SJCRH30 (cell line): ENCODE measurements at regions not wholly inside any gene's neighbourhood (a gene's known extent, or its start where the extent isn't known, plus 50 kb on each side); places are given as distances from the start of the nearest gene placed in this dataset.

Experiments used
- DNase-seq, 2 experiments: peaks; one replicate each; pipeline ENCODE4 v3.0.0-alpha.2; 2015 to 2020
- H3K27ac ChIP-seq: fragments of 250-450 bp; sonication (Bioruptor Pico); 2 replicates; pipeline ENCODE4 v1.5.1; 2020; ENCODE audit warnings: mild to moderate bottlenecking, moderate library complexity
- H3K27me3 ChIP-seq: fragments of 250-450 bp; sonication (Bioruptor Pico); 2 replicates; pipeline ENCODE4 v1.5.1; 2020; ENCODE audit warnings: mild to moderate bottlenecking, moderate library complexity
- H3K36me3 ChIP-seq: fragments of 250-450 bp; sonication (Bioruptor Pico); 2 replicates; pipeline ENCODE4 v1.5.1; 2020; ENCODE audit warnings: mild to moderate bottlenecking, moderate library complexity
- H3K4me1 ChIP-seq: fragments of 250-450 bp; sonication (Bioruptor Pico); 2 replicates; pipeline ENCODE4 v1.5.1; 2020; ENCODE audit warnings: mild to moderate bottlenecking, moderate library complexity
- H3K4me3 ChIP-seq: fragments of 250-450 bp; sonication (Bioruptor Pico); 2 replicates; pipeline ENCODE4 v1.5.1; 2020; ENCODE audit warnings: mild to moderate bottlenecking, moderate library complexity
- H3K9me3 ChIP-seq: fragments of 250-450 bp; sonication (Bioruptor Pico); replicated peaks from 2 replicates; pipeline ENCODE4 v1.5.1; 2020; ENCODE audit warnings: mild to moderate bottlenecking, moderate library complexity

DNA sequence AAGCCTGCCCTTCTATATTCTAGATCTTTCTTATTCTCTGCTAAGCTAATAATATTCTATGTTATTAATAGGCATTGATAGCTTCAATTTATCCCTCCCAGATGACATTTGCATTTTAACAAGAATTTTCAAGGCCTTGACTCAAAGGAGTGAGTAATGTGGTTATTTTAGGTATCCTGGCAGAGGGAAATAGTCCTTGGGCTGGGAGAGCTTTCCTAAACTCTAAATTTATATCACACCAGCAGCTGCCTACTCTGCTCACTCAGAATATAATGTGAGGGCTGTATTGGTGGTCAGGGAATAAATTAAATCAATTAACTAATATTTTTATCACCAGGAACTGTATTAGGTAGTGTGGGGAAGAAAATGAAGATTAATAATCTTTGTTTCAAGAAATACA is 74.8 kb upstream of the ADAM23 start:
- Histone ChIP-seq H3K4me1 (no peaks in the 10 kb centered on the region), H3K36me3 (no peaks in the 10 kb centered on the region), H3K4me3 (no peak overlapping the region), H3K27me3 (no peaks in the 10 kb centered on the region), H3K27ac (no peak overlapping the region), H3K9me3 (no peaks in the 10 kb centered on the region)
- no peak for DNase-seq

DNA sequence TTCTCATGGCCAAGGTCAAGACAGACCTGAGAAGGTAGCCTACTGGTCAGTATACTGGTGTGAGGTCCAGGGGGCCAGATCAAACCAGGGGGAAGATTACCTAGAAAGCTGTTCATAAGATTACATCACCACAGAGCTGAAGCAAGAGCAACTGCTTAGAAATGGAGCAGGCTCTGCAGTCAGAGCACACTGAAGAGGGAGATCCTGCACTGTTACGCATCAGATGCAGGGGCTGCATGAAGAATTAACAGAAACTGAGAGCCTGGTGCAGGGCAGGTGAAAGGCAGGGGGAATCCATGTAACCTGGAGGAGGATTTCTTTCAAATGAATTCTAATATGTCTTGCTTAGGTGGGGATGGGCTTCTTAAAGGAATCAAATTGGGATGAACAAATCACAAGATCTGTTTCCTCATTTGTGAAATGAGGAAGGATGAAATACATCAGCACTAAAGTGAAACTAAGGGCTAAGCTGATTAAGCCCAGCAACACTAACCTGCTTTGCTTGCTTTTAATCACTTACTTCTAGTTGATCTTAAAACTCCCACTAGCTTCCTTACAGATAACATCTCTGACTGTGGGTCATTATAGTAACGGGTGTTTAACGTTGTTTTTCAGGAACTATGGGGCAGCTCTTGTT is 74.3 kb upstream of the ADAM23 start:
- Histone ChIP-seq H3K27ac (no peak overlapping the region), H3K4me1 (no peaks in the 10 kb centered on the region), H3K27me3 (no peaks in the 10 kb centered on the region), H3K9me3 (no peaks in the 10 kb centered on the region), H3K4me3 (no peak overlapping the region), H3K36me3 (no peaks in the 10 kb centered on the region)
- DNase-seq: no peak

DNA sequence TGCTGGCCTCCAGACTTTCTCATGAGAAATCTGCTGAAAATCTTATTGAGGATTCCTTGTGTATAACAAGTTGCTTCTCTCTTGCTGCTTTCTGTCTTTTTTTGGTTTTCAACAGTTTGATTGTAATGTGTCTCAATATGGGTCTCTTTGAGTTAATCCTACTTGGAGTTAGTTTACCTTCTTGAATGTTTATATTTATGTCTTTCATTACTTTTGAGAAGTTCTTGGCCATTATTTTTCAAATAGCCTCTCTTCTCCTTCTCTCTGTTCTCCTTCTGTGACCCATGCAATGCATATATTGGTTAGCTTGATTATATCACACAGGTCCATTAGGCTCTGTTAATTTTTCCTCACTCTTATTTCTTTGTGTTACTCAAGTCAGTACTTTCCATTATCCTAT is 67.4 kb upstream of the ADAM23 start:
- H3K4me1 ChIP-seq: peaks cover 22% of the 10 kb centered on the region
- no peaks in the 10 kb centered on the region; the same call in 1 of the 2 replicates for H3K9me3 ChIP-seq
- no peak for DNase-seq
- H3K27me3 ChIP-seq: no peaks in the 10 kb centered on the region
- no peak overlapping the region for H3K27ac ChIP-seq
- H3K36me3 ChIP-seq: no peaks in the 10 kb centered on the region
- no peak overlapping the region for H3K4me3 ChIP-seq

DNA sequence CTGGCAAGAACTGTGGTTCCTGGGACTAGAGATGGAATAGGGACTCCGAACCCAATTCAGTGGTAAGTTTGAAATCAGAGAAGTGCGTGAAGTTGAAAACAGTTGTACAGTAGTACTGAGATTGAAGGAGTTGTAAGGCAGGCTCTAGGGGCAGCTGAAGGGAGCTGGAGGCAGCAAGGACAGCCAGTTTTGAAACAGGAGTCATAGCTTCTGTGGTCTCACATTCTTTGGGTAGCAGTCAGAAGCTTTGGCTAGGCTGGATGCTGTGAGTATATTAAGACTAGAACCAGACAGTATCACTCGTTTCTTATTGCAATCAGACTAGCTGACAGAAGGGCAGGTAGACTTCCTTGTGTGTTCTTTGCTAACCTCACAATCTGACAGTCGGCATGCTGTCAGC is 64.5 kb upstream of the ADAM23 start:
- H3K36me3 ChIP-seq: no peaks in the 10 kb centered on the region
- H3K27ac ChIP-seq: peak overlapping the region; percentile 100
- no peaks in the 10 kb centered on the region for H3K27me3 ChIP-seq
- peaks cover 2% of the 10 kb centered on the region for H3K9me3 ChIP-seq
- H3K4me1 ChIP-seq: peaks cover 22% of the 10 kb centered on the region
- H3K4me3 ChIP-seq: peak overlapping the region; percentile 44
- peak; percentile 73 to 85 for DNase-seq

DNA sequence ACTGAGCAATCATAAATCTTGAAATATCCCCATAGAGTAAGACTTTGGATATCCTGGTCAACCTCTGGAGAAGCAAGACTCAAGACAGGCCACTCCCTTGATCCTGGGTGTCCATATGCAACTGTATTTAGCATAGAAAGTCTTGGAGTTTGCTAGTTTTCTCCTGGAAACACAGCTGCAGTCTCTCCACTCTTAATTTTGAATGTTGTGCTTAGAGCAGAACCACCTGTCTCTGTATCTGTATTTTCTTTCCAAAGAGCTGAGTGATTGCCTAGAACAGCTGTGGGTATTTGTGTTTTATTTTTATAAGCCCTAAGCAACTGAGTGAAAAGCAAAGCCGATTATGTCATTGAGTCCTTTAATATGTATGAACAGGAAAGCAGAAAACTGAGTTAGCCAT is 64.1 kb upstream of the ADAM23 start:
- Histone ChIP-seq H3K36me3 (no peaks in the 10 kb centered on the region), H3K27me3 (no peaks in the 10 kb centered on the region), H3K4me3 (peak overlapping the region; percentile 44), H3K27ac (peak overlapping the region; percentile 100), H3K9me3 (peaks cover 3% of the 10 kb centered on the region), H3K4me1 (peaks cover 22% of the 10 kb centered on the region)
- peak; percentile 60 to 93 for DNase-seq

DNA sequence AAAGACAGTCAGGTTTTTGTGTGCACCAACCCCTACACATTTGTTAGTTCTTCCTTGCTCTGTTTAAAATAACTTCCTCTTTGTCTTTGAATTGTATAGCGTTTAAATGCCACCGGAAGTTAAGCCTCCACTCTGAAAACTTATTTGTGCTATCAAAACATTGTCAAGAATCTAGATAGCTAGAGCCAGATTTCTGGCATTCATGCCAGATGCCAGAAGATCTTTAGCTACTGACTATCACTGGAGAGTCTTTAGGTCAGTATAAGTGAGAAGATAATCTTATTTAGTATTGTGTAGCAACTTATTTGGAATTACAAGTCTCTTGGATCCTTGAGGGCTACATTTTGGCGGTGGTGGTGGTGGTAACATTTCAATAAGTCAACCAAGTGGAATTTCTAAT is 63.4 kb upstream of the ADAM23 start:
- Histone ChIP-seq H3K36me3 (no peaks in the 10 kb centered on the region), H3K4me1 (peaks cover 22% of the 10 kb centered on the region), H3K9me3 (peaks cover 3% of the 10 kb centered on the region), H3K27me3 (no peaks in the 10 kb centered on the region), H3K27ac (peak overlapping the region; percentile 100), H3K4me3 (peak overlapping the region; percentile 44)
- no peak for DNase-seq

DNA sequence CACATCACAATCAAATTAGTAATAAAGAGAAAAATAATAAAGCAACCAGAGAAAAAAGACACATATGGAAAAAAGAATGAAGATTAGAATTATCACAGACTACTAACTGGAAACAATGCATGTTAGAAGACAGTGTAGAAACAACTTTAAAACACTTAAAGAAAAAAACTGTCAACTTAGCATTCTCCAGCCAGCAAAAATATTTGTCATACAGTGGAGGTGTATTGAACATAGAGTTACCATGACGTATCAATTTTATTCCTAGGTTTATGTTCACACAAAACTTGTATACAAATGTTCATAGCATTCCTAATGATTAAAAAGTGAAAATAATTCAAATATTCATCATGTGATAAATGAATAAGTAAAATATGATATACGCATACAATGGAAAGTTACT is 61.5 kb upstream of the ADAM23 start:
- H3K4me1 ChIP-seq: peaks cover 22% of the 10 kb centered on the region
- H3K4me3 ChIP-seq: no peak overlapping the region
- peaks cover 3% of the 10 kb centered on the region for H3K9me3 ChIP-seq
- no peak overlapping the region for H3K27ac ChIP-seq
- DNase-seq: no peak
- H3K27me3 ChIP-seq: no peaks in the 10 kb centered on the region
- no peaks in the 10 kb centered on the region for H3K36me3 ChIP-seq

DNA sequence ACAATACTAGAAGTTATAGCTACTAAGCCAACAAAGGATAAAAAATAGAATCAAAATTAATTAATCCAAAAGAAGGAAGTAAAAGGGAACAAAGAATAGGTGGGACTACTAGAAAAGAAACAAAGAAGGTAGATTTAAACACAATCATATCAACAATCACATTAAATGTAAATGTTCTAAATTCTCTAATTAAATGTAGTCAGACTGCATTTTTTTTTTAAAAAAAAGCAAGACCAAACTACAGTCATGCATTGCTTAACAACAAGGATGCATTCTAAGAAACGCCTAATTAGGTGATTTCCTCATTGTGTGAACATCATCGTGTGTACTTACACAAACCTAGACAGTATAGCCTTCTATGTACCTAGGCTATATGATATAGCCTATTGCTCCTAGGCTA is 59.7 kb upstream of the ADAM23 start:
- DNase-seq: no peak
- Histone ChIP-seq H3K9me3 (peaks cover 3% of the 10 kb centered on the region), H3K27me3 (no peaks in the 10 kb centered on the region), H3K36me3 (no peaks in the 10 kb centered on the region), H3K4me1 (peaks cover 17% of the 10 kb centered on the region), H3K4me3 (no peak overlapping the region), H3K27ac (no peak overlapping the region)

DNA sequence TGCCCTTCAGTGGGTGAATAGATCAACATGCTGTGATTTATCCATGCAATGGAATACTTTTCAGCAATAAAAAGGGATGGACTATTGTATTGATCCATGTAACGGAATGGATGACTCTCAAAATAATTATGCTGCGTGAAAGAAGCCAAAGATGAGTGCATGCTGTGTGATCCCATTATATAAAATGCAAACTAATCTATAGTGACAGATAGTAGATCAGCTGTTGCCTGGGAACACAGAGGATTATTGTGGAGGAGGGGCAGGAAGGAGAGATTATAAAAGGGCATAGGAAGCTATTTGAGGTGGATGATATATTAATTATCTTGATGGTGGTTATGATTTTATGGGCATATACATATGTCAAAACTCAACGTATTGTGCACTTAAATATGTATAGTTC is 55.5 kb upstream of the ADAM23 start:
- Histone ChIP-seq H3K27me3 (no peaks in the 10 kb centered on the region), H3K9me3 (peaks cover 3% of the 10 kb centered on the region; the same call in 1 of the 2 replicates), H3K36me3 (no peaks in the 10 kb centered on the region), H3K27ac (no peak overlapping the region), H3K4me3 (no peak overlapping the region), H3K4me1 (peaks cover 9% of the 10 kb centered on the region)
- DNase-seq: no peak

DNA sequence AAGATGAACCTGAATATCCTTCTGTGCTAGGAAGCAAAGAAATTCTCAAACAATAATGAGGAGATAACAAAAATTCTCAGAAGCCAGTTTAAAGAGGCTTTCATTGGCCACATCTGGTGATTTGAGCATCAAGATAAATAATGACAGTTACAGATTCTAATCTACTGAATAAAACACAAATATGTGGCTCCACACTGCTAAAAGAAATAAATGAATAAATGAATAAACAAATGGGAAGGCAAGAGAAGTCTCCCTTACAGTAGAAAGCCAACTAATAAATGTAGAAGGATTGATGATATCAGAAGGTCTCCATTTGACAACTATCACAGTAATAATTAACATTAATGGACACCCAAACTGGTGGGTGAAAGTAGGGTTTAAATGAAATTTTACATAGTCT is 54.6 kb upstream of the ADAM23 start:
- no peak overlapping the region for H3K27ac ChIP-seq
- no peaks in the 10 kb centered on the region for H3K27me3 ChIP-seq

DNA sequence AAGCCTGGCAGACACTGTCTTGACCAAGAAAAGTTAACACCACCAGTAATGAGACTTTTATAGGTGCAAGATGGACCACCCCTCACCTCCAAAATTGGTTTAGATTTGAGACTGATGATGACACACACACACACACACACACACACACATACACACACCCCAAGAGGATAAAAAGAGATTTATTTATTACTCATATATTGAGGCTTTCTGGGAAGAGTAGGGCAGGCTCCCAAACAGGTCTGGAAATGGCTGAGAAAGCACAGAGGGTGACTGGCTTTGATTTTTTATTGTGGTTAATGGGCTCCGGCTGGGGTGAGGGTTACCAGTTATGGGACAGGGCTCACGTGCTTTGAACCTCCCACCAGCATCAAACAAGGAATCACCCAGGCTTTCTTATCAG is 54.2 kb upstream of the ADAM23 start:
- Histone ChIP-seq H3K4me3 (no peak overlapping the region), H3K36me3 (no peaks in the 10 kb centered on the region)

More for the DNA sequence above, 54.6 kb upstream of the ADAM23 start:
- no peak for DNase-seq
- Histone ChIP-seq H3K36me3 (no peaks in the 10 kb centered on the region), H3K4me3 (no peak overlapping the region), H3K9me3 (peaks cover 2% of the 10 kb centered on the region; the same call in 1 of the 2 replicates), H3K4me1 (peaks cover 9% of the 10 kb centered on the region)

DNA sequence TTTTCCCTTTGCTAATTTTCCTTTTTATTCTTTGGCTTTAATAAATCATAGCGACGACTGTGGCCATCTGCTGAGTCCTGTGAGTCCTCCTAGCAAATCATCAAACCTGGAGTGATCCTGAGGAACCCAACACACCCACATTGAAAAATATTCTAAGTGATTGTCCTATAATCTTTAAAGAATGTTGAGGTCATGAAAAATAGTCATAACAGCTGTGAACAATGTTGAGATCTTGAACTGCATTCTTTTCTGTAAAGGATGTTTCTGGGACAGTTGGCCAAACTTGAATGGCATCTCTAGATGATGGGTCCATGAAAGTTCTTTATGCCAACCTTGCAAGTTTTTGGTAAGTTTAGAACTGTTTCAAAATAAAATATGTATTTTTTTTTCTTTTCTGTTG is 53.2 kb upstream of the ADAM23 start:
- H3K36me3 ChIP-seq: no peaks in the 10 kb centered on the region
- H3K4me1 ChIP-seq: peaks cover 9% of the 10 kb centered on the region
- DNase-seq: no peak
- H3K9me3 ChIP-seq: no peaks in the 10 kb centered on the region
- no peak overlapping the region for H3K27ac ChIP-seq
- H3K4me3 ChIP-seq: no peak overlapping the region
- no peaks in the 10 kb centered on the region for H3K27me3 ChIP-seq

More for the DNA sequence above, 54.2 kb upstream of the ADAM23 start:
- no peak for DNase-seq
- H3K4me1 ChIP-seq: peaks cover 9% of the 10 kb centered on the region
- H3K9me3 ChIP-seq: no peaks in the 10 kb centered on the region
- H3K27me3 ChIP-seq: no peaks in the 10 kb centered on the region
- H3K27ac ChIP-seq: no peak overlapping the region

DNA sequence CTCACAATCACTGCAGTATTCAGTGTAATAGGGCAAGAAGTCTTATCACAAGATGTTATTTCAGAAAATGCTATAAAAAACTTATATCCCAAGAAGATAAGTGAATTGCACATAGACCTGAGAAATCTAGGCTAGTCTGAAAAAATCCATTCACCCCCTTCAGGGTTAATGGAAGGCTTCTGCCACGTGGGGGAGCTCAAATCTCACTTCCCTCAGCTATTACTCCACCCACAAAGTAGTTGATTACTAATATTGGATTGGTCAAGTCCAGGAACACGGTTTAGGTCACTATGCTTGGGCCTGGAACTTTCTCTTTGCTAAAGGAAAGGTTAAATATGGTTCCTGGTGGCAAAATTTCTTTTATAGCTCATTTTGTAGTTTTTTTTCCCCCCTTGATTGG is 51.2 kb upstream of the ADAM23 start:
- Histone ChIP-seq H3K27ac (no peak overlapping the region), H3K27me3 (no peaks in the 10 kb centered on the region), H3K36me3 (no peaks in the 10 kb centered on the region), H3K4me3 (no peak overlapping the region), H3K4me1 (peaks cover 9% of the 10 kb centered on the region), H3K9me3 (no peaks in the 10 kb centered on the region)
- peak; percentile 42 to 77 for DNase-seq
